ENCODE measurements at regions not wholly inside any gene's neighbourhood (a gene's known extent, or its start where the extent isn't known, plus 50 kb on each side); places are given as distances from the start of the nearest gene placed in this dataset.

- TF ChIP-seq EZH2 (IDR thresholded peaks at IDR 0.05; ENCODE audit: insufficient read depth, poor library complexity, severe bottlenecking), result no peak
- no peak for TF ChIP-seq EZH2phosphoT487 (IDR thresholded peaks at IDR 0.05; ENCODE audit: insufficient read depth, low read depth)
Measured at GRCh38 chr1:57910782-57911181, 486.9 kb upstream of the DAB1 start.
